OCI-LY1 (cell line): ENCODE measurements at regions not wholly inside any gene's neighbourhood (a gene's known extent, or its start where the extent isn't known, plus 50 kb on each side); places are given as distances from the start of the nearest gene placed in this dataset.

Experiments used
- EZH2 ChIP-seq: fragments of 200-600 bp; sonication (generic), shearing (Covaris generic); IDR thresholded peaks from 2 replicates; pipeline ENCODE4 v1.8.0; 2017; ENCODE audit warnings: borderline replicate concordance, mixed run types, mild to moderate bottlenecking, antibody characterized with exemption, low read length, moderate library complexity, mixed read lengths
- TF ChIP-seq, protein P1 (sequence below): fragments of 200-600 bp; sonication (generic), shearing (Covaris generic); IDR thresholded peaks from 2 replicates; pipeline ENCODE4 v1.5.1; 2017; ENCODE audit warnings: mild to moderate bottlenecking, antibody characterized with exemption, low read length, moderate library complexity, mixed read lengths

DNA sequence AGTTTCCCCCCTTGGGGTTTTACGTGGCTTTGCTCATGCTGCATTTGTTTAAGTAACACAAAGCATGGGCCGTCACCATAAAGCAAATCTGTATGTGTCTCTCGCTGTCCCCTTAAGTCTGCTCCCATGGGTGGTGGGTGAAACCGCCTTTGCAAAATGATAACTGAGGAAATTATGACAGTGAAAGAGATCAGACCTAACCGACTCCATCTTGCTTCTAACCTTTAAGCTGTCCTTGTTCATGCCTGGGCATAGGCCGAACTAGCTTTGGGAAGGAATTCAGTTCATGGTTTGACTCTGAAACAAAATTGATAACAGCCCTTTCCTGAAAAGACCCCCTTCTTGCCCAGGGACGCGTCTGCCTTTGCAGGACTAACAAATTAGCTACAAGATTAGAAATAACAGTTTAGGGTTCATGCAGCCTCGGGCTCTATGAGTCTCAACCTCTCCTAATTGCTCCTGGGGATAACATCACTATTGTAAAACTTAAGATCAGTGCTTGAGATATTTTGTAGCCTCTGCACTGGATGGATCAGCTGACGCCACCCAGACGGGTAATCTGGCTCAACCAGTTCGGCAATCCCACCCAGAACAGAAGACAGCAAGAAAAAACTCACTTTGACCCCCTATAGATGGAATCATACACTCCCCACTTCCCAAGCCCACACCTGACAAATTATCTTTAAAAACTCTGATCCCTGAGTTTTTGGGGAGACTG is 623.7 kb downstream of the TYW1 start:
- TF ChIP-seq EZH2, result no peak
- TF ChIP-seq, protein P1, sequence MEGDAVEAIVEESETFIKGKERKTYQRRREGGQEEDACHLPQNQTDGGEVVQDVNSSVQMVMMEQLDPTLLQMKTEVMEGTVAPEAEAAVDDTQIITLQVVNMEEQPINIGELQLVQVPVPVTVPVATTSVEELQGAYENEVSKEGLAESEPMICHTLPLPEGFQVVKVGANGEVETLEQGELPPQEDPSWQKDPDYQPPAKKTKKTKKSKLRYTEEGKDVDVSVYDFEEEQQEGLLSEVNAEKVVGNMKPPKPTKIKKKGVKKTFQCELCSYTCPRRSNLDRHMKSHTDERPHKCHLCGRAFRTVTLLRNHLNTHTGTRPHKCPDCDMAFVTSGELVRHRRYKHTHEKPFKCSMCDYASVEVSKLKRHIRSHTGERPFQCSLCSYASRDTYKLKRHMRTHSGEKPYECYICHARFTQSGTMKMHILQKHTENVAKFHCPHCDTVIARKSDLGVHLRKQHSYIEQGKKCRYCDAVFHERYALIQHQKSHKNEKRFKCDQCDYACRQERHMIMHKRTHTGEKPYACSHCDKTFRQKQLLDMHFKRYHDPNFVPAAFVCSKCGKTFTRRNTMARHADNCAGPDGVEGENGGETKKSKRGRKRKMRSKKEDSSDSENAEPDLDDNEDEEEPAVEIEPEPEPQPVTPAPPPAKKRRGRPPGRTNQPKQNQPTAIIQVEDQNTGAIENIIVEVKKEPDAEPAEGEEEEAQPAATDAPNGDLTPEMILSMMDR, result no peak; the same call in 1 of the 2 replicates
